GM12873 (cell line): ENCODE measurements at regions not wholly inside any gene's neighbourhood (a gene's known extent, or its start where the extent isn't known, plus 50 kb on each side); places are given as distances from the start of the nearest gene placed in this dataset.

ENCODE experiments used
- CTCF ChIP-seq: IDR thresholded peaks from 2 replicates; pipeline ENCODE4 v1.5.1; 2012; ENCODE audit warnings: low read depth, mild to moderate bottlenecking, moderate library complexity, low read length, control low read depth; ENCODE audit not compliant: insufficient read depth; ENCODE audit errors: missing control alignments

GRCh38 chr1:162982364-162982763 is 86.8 kb upstream of the RGS4 start:
- no peak for TF ChIP-seq CTCF

- TF ChIP-seq CTCF = no peak
Measured at GRCh38 chr1:162977944-162978568, 91.1 kb upstream of the RGS4 start.

- no peak for TF ChIP-seq CTCF
Measured at GRCh38 chr1:162976628-162977027, 92.5 kb upstream of the RGS4 start.

- TF ChIP-seq CTCF = no peak
Measured at GRCh38 chr1:162974810-162975209, 94.4 kb upstream of the RGS4 start.

GRCh38 chr1:162973381-162973795 is 95.8 kb upstream of the RGS4 start:
- no peak for TF ChIP-seq CTCF

GRCh38 chr1:162972773-162973172 is 96.4 kb upstream of the RGS4 start:
- TF ChIP-seq CTCF = no peak

- TF ChIP-seq CTCF = no peak
Measured at GRCh38 chr1:162970021-162970420, 99.1 kb upstream of the RGS4 start.
